ENCODE measurements at regions not wholly inside any gene's neighbourhood (a gene's known extent, or its start where the extent isn't known, plus 50 kb on each side); places are given as distances from the start of the nearest gene placed in this dataset.

DNA sequence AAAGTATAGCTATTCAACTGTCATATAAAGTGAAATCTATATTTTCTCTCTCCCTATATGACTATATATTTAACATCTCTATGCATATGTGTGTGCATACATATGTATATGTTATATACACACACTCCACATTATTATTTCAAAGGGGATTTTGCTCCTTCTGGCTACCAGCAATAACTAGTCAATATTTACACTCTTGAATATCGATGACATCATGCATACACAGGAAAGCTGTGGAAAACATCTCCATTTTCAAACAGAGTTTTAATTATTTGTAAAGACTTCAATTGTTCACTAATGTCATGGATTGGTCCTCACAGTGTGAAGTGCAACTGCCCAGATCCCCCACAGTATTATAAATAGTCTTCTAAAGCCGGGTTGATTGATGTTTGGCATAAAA is 195.9 kb upstream of the TCF4 start (continued):
- TF ChIP-seq, protein P1, sequence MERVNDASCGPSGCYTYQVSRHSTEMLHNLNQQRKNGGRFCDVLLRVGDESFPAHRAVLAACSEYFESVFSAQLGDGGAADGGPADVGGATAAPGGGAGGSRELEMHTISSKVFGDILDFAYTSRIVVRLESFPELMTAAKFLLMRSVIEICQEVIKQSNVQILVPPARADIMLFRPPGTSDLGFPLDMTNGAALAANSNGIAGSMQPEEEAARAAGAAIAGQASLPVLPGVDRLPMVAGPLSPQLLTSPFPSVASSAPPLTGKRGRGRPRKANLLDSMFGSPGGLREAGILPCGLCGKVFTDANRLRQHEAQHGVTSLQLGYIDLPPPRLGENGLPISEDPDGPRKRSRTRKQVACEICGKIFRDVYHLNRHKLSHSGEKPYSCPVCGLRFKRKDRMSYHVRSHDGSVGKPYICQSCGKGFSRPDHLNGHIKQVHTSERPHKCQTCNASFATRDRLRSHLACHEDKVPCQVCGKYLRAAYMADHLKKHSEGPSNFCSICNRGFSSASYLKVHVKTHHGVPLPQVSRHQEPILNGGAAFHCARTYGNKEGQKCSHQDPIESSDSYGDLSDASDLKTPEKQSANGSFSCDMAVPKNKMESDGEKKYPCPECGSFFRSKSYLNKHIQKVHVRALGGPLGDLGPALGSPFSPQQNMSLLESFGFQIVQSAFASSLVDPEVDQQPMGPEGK (CRISPR knock-in tag; IDR thresholded peaks at IDR 0.05; ENCODE audit: borderline replicate concordance), result no peak
- no peak for TF ChIP-seq ESRRG (CRISPR knock-in tag; IDR thresholded peaks at IDR 0.05)
- TF ChIP-seq ZNF70 (CRISPR knock-in tag; IDR thresholded peaks at IDR 0.05), result no peak

DNA sequence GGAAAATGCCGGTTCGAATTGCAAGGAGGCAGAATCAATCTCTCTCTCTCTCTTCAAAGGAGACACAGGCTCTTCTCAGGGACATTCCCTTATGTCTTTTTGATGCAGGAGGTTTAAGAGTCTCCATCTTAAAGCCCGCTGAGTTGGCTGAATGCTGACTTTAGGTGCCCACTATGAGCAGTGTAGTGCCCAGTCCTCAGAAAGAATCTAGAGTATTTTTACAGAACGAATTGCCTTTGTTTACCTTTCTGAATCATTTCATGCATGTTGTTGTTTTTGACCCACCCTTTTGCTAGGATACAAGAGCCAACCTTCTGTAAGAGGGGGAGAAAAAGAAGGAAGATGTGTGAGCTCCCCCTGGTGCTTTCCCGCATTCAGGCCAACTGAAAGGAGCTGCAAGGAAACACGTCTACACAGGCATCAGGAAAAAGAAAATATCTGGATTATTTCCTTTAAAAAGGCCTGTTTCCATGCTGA is 193.5 kb upstream of the TCF4 start:
- peak; percentile 73 for ATAC-seq
- TF ChIP-seq TCF4 (CRISPR knock-in tag; IDR thresholded peaks at IDR 0.05; ENCODE audit: borderline replicate concordance), result no peak
- TF ChIP-seq ZFP30 (CRISPR knock-in tag; IDR thresholded peaks at IDR 0.05), result no peak
- no peak for TF ChIP-seq ISL1 (CRISPR knock-in tag; IDR thresholded peaks at IDR 0.05)
- TF ChIP-seq SNAI2 (CRISPR knock-in tag; IDR thresholded peaks at IDR 0.05), result no peak
- no peak for TF ChIP-seq PPARA (CRISPR knock-in tag; IDR thresholded peaks at IDR 0.05; ENCODE audit: borderline replicate concordance)
- TF ChIP-seq ZNF565 (CRISPR knock-in tag; conservative IDR thresholded peaks at IDR 0.05; ENCODE audit: low read depth), result no peak
- no peak for TF ChIP-seq RARB (CRISPR knock-in tag; IDR thresholded peaks at IDR 0.05)
- TF ChIP-seq, protein P2, sequence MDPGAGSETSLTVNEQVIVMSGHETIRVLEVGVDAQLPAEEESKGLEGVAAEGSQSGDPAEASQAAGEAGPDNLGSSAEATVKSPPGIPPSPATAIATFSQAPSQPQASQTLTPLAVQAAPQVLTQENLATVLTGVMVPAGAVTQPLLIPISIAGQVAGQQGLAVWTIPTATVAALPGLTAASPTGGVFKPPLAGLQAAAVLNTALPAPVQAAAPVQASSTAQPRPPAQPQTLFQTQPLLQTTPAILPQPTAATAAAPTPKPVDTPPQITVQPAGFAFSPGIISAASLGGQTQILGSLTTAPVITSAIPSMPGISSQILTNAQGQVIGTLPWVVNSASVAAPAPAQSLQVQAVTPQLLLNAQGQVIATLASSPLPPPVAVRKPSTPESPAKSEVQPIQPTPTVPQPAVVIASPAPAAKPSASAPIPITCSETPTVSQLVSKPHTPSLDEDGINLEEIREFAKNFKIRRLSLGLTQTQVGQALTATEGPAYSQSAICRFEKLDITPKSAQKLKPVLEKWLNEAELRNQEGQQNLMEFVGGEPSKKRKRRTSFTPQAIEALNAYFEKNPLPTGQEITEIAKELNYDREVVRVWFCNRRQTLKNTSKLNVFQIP (CRISPR knock-in tag; IDR thresholded peaks at IDR 0.05; ENCODE audit: borderline replicate concordance, low read depth), result no peak
- TF ChIP-seq ARNTL (CRISPR knock-in tag; IDR thresholded peaks at IDR 0.05; ENCODE audit: borderline replicate concordance, low read depth), result no peak
- TF ChIP-seq, protein P3, sequence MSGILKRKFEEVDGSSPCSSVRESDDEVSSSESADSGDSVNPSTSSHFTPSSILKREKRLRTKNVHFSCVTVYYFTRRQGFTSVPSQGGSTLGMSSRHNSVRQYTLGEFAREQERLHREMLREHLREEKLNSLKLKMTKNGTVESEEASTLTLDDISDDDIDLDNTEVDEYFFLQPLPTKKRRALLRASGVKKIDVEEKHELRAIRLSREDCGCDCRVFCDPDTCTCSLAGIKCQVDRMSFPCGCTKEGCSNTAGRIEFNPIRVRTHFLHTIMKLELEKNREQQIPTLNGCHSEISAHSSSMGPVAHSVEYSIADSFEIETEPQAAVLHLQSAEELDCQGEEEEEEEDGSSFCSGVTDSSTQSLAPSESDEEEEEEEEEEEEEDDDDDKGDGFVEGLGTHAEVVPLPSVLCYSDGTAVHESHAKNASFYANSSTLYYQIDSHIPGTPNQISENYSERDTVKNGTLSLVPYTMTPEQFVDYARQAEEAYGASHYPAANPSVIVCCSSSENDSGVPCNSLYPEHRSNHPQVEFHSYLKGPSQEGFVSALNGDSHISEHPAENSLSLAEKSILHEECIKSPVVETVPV (CRISPR knock-in tag; IDR thresholded peaks at IDR 0.05), result no peak
- TF ChIP-seq, protein P4, sequence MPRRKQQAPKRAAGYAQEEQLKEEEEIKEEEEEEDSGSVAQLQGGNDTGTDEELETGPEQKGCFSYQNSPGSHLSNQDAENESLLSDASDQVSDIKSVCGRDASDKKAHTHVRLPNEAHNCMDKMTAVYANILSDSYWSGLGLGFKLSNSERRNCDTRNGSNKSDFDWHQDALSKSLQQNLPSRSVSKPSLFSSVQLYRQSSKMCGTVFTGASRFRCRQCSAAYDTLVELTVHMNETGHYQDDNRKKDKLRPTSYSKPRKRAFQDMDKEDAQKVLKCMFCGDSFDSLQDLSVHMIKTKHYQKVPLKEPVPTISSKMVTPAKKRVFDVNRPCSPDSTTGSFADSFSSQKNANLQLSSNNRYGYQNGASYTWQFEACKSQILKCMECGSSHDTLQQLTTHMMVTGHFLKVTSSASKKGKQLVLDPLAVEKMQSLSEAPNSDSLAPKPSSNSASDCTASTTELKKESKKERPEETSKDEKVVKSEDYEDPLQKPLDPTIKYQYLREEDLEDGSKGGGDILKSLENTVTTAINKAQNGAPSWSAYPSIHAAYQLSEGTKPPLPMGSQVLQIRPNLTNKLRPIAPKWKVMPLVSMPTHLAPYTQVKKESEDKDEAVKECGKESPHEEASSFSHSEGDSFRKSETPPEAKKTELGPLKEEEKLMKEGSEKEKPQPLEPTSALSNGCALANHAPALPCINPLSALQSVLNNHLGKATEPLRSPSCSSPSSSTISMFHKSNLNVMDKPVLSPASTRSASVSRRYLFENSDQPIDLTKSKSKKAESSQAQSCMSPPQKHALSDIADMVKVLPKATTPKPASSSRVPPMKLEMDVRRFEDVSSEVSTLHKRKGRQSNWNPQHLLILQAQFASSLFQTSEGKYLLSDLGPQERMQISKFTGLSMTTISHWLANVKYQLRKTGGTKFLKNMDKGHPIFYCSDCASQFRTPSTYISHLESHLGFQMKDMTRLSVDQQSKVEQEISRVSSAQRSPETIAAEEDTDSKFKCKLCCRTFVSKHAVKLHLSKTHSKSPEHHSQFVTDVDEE (CRISPR knock-in tag; IDR thresholded peaks at IDR 0.05), result no peak
- no peak for TF ChIP-seq CSDC2 (CRISPR knock-in tag; IDR thresholded peaks at IDR 0.05)
- TF ChIP-seq ZFP3 (CRISPR knock-in tag; IDR thresholded peaks at IDR 0.05), result no peak
- no peak for TF ChIP-seq TOX (CRISPR knock-in tag; IDR thresholded peaks at IDR 0.05; ENCODE audit: borderline replicate concordance)
- TF ChIP-seq BACH2 (CRISPR knock-in tag; IDR thresholded peaks at IDR 0.05; ENCODE audit: borderline replicate concordance), result no peak
- TF ChIP-seq, protein P5, sequence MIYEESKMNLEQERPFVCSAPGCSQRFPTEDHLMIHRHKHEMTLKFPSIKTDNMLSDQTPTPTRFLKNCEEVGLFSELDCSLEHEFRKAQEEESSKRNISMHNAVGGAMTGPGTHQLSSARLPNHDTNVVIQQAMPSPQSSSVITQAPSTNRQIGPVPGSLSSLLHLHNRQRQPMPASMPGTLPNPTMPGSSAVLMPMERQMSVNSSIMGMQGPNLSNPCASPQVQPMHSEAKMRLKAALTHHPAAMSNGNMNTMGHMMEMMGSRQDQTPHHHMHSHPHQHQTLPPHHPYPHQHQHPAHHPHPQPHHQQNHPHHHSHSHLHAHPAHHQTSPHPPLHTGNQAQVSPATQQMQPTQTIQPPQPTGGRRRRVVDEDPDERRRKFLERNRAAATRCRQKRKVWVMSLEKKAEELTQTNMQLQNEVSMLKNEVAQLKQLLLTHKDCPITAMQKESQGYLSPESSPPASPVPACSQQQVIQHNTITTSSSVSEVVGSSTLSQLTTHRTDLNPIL (CRISPR knock-in tag; IDR thresholded peaks at IDR 0.05; ENCODE audit: low read depth), result no peak
- no peak for TF ChIP-seq ZC3H10 (CRISPR knock-in tag; IDR thresholded peaks at IDR 0.05)

DNA sequence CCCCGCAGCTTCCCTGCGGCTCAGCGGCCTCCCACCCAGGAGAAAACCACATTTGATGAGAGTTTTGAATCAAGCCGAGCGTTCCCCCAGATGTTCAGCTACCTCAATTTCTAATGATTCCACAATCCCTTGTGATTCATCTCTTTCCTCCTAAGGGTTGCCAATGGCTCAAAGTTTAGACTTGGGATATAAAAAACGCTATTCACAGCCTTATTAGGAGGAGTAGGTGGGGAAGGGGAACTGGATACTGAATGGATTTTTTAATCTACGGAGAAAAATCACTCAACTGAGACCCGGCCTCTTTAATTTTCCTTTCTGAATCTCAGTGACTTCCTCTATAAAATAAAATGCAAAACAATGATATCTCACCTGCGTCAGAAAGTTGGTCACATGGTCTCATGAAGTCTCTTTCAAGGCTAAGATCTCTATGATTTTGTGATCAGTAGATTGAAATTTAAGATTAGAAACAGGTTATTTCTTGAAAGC is 192.6 kb upstream of the TCF4 start:
- TF ChIP-seq ISL1 (CRISPR knock-in tag; IDR thresholded peaks at IDR 0.05) (no peak), TOX (CRISPR knock-in tag; IDR thresholded peaks at IDR 0.05; ENCODE audit: borderline replicate concordance) (no peak), ZFP3 (CRISPR knock-in tag; IDR thresholded peaks at IDR 0.05) (no peak), RARB (CRISPR knock-in tag; IDR thresholded peaks at IDR 0.05) (no peak), ZNF70 (CRISPR knock-in tag; IDR thresholded peaks at IDR 0.05) (no peak), TCF4 (CRISPR knock-in tag; IDR thresholded peaks at IDR 0.05; ENCODE audit: borderline replicate concordance) (no peak), OSR1 (CRISPR knock-in tag; IDR thresholded peaks at IDR 0.05) (no peak)
- TF ChIP-seq, protein P1 (CRISPR knock-in tag; IDR thresholded peaks at IDR 0.05; ENCODE audit: borderline replicate concordance), result no peak
- peak; percentile 5; the same call in 2 of the 3 replicates for ATAC-seq

Measured in SK-N-SH treated with all-trans-retinoic acid at 6 μM for 48 hours (cell line).